WTC11 (cell line): ENCODE measurements at regions not wholly inside any gene's neighbourhood (a gene's known extent, or its start where the extent isn't known, plus 50 kb on each side); places are given as distances from the start of the nearest gene placed in this dataset.

ENCODE experiments used
- ATAC-seq: fragments of 200-7000 bp; cut with Tn5 transposase; 2 replicates; pipeline ENCODE4 v1.10.0; 2021; ENCODE audit warnings: mild to moderate bottlenecking, moderate library complexity
- CTCF ChIA-PET: fragments of 300-600 bp; sonication (Branson Sonifier 250); formaldehyde crosslinking; loops from one replicate; lab custom pipeline; 2021; ENCODE audit warnings: antibody characterized with exemption; lab: Charles Lee
- POLR2A ChIA-PET: fragments of 350-600 bp; sonication (Branson Sonifier 250); formaldehyde crosslinking; loops from one replicate; lab custom pipeline; 2021; ENCODE audit warnings: antibody characterized with exemption; lab: Charles Lee
- DNase-seq: peaks from one replicate; pipeline ENCODE4 v3.0.0; 2021; ENCODE audit warnings: low spot score
- H3K27ac Mint-ChIP-seq: 2 replicates; pipeline ENCODE4 v1.8.0; 2021; ENCODE audit warnings: mixed read lengths
- H3K27me3 Mint-ChIP-seq: 2 replicates; pipeline ENCODE4 v1.8.0; 2021; ENCODE audit warnings: low read depth, mild to moderate bottlenecking, moderate library complexity, mixed read lengths
- H3K36me3 Mint-ChIP-seq: 2 replicates; pipeline ENCODE4 v1.8.0; 2021; ENCODE audit warnings: mixed read lengths
- H3K4me1 Mint-ChIP-seq: 2 replicates; pipeline ENCODE4 v1.8.0; 2022; ENCODE audit warnings: mixed read lengths
- H3K4me3 Mint-ChIP-seq: 2 replicates; pipeline ENCODE4 v1.8.0; 2021; ENCODE audit warnings: mild to moderate bottlenecking, moderate library complexity, mixed read lengths
- H3K9me3 Mint-ChIP-seq: 2 replicates; pipeline ENCODE4 v1.8.0; 2021; ENCODE audit warnings: mixed read lengths
- ATF1 ChIP-seq: sonication (generic); formaldehyde crosslinking; IDR thresholded peaks from 2 replicates; pipeline ENCODE4 v1.8.1; 2023; ENCODE audit warnings: mild to moderate bottlenecking, moderate library complexity, missing genetic modification reagents
- ATF6 ChIP-seq: sonication (generic); formaldehyde crosslinking; IDR thresholded peaks from 2 replicates; pipeline ENCODE4 v1.8.1; 2023; ENCODE audit warnings: mild to moderate bottlenecking, missing genetic modification reagents
- CREB1 ChIP-seq: sonication (generic); formaldehyde crosslinking; IDR thresholded peaks from 2 replicates; pipeline ENCODE4 v1.8.0; 2023; ENCODE audit warnings: mild to moderate bottlenecking, missing genetic modification reagents
- CREM ChIP-seq: sonication (generic); formaldehyde crosslinking; IDR thresholded peaks from 2 replicates; pipeline ENCODE4 v1.8.1; 2022; ENCODE audit warnings: mild to moderate bottlenecking, missing genetic modification reagents, moderate library complexity
- E2F1 ChIP-seq: sonication (generic); formaldehyde crosslinking; IDR thresholded peaks from 2 replicates; pipeline ENCODE4 v1.8.0; 2022; ENCODE audit warnings: mild to moderate bottlenecking, missing genetic modification reagents
- ELF4 ChIP-seq: sonication (generic); formaldehyde crosslinking; IDR thresholded peaks from 2 replicates; pipeline ENCODE4 v1.8.1; 2022; ENCODE audit warnings: low read depth, mild to moderate bottlenecking, moderate library complexity, missing genetic modification reagents
- ETV6 ChIP-seq: sonication (generic); formaldehyde crosslinking; IDR thresholded peaks from 2 replicates; pipeline ENCODE4 v1.8.1; 2022; ENCODE audit warnings: mild to moderate bottlenecking, missing genetic modification reagents
- FOXJ3 ChIP-seq: sonication (generic); formaldehyde crosslinking; IDR thresholded peaks from 2 replicates; pipeline ENCODE4 v1.9.0; 2021; ENCODE audit warnings: missing genetic modification reagents, mild to moderate bottlenecking, borderline replicate concordance
- FOXK1 ChIP-seq: sonication (generic); formaldehyde crosslinking; IDR thresholded peaks from 2 replicates; pipeline ENCODE4 v1.8.0; 2022; ENCODE audit warnings: mild to moderate bottlenecking, moderate library complexity, missing genetic modification reagents
- GABPB1 ChIP-seq: sonication (generic); formaldehyde crosslinking; IDR thresholded peaks from 2 replicates; pipeline ENCODE4 v1.8.1; 2023; ENCODE audit warnings: mild to moderate bottlenecking, missing genetic modification reagents
- JAZF1 ChIP-seq: fragments of 250-450 bp; sonication (Bioruptor Pico); IDR thresholded peaks from 2 replicates; pipeline ENCODE4 v1.9.0; 2021; ENCODE audit warnings: moderate library complexity, mild to moderate bottlenecking, inconsistent platforms
- MAX ChIP-seq: sonication (generic); formaldehyde crosslinking; IDR thresholded peaks from 2 replicates; pipeline ENCODE4 v1.8.0; 2022; ENCODE audit warnings: mild to moderate bottlenecking, missing genetic modification reagents
- MXD4 ChIP-seq: fragments of 250-450 bp; sonication (Bioruptor Pico); IDR thresholded peaks from 2 replicates; pipeline ENCODE4 v1.8.0; 2021; ENCODE audit warnings: mild to moderate bottlenecking, moderate library complexity, borderline replicate concordance
- RORB ChIP-seq: fragments of 250-450 bp; sonication (Bioruptor Pico); IDR thresholded peaks from 2 replicates; pipeline ENCODE4 v1.9.0; 2021; ENCODE audit warnings: mild to moderate bottlenecking
- TEAD4 ChIP-seq: sonication (generic); formaldehyde crosslinking; IDR thresholded peaks from 2 replicates; pipeline ENCODE4 v1.8.0; 2022; ENCODE audit warnings: mild to moderate bottlenecking, missing genetic modification reagents
- ZBTB43 ChIP-seq: sonication (generic); formaldehyde crosslinking; IDR thresholded peaks from 2 replicates; pipeline ENCODE4 v1.8.1; 2023; ENCODE audit warnings: mild to moderate bottlenecking, missing genetic modification reagents
- ZNF232 ChIP-seq: sonication (generic); formaldehyde crosslinking; IDR thresholded peaks from 2 replicates; pipeline ENCODE4 v1.8.0; 2022; ENCODE audit warnings: mild to moderate bottlenecking, missing genetic modification reagents
- ZNF532 ChIP-seq: fragments of 250-450 bp; sonication (Bioruptor Pico); IDR thresholded peaks from 2 replicates; pipeline ENCODE4 v1.9.0; 2021; ENCODE audit warnings: mild to moderate bottlenecking, borderline replicate concordance
- ZNF671 ChIP-seq: fragments of 250-450 bp; sonication (Bioruptor Pico); IDR thresholded peaks from 2 replicates; pipeline ENCODE4 v1.8.0; 2021; ENCODE audit warnings: mild to moderate bottlenecking
- TF ChIP-seq, protein P1 (sequence below): sonication (generic); formaldehyde crosslinking; IDR thresholded peaks from 2 replicates; pipeline ENCODE4 v1.8.1; 2023; ENCODE audit warnings: mild to moderate bottlenecking, moderate library complexity, missing genetic modification reagents

GRCh38 chr2:51960281-51960680, 928.3 kb upstream of the NRXN1 start:
- ATAC-seq: no peak
- no peak overlapping the region for H3K4me3 Mint-ChIP-seq
- no peak for TF ChIP-seq ZNF232 (CRISPR knock-in tag)
- no peak for TF ChIP-seq ETV6 (CRISPR knock-in tag)
- TF ChIP-seq MAX (CRISPR knock-in tag): no peak
- no peak for TF ChIP-seq TEAD4 (CRISPR knock-in tag)
- no peak for TF ChIP-seq ZNF671
- no peak for TF ChIP-seq E2F1 (CRISPR knock-in tag)
- TF ChIP-seq, protein P1, sequence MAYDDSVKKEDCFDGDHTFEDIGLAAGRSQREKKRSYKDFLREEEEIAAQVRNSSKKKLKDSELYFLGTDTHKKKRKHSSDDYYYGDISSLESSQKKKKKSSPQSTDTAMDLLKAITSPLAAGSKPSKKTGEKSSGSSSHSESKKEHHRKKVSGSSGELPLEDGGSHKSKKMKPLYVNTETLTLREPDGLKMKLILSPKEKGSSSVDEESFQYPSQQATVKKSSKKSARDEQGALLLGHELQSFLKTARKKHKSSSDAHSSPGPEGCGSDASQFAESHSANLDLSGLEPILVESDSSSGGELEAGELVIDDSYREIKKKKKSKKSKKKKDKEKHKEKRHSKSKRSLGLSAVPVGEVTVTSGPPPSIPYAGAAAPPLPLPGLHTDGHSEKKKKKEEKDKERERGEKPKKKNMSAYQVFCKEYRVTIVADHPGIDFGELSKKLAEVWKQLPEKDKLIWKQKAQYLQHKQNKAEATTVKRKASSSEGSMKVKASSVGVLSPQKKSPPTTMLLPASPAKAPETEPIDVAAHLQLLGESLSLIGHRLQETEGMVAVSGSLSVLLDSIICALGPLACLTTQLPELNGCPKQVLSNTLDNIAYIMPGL (CRISPR knock-in tag): no peak
- H3K27me3 Mint-ChIP-seq: no peaks in the 10 kb centered on the region
- CTCF ChIA-PET: no interaction called here
- no peak for DNase-seq
- H3K4me1 Mint-ChIP-seq: peaks cover 8% of the 10 kb centered on the region
- H3K27ac Mint-ChIP-seq: no peak overlapping the region
- POLR2A ChIA-PET: no interaction called here
- no peaks in the 10 kb centered on the region for H3K9me3 Mint-ChIP-seq
- H3K36me3 Mint-ChIP-seq: no peaks in the 10 kb centered on the region

DNA sequence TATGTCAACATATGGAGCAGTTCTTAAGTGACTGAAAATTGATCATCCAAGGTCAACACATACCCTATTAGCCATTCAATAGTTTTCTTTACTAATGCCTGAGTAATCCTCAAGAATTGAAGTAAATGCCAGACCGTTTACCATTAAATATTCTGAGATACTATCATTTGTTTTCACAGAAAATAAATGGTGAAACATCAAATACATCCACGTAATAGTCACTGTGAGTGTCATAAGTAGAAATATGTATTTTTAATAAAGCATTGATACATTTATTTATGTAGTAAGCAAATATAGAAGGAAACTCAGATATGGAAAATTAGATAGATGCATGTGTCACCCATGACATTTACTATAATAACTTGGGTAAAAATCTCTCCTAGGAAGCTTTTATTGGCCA, 927.8 kb upstream of the NRXN1 start:
- ATAC-seq: no peak
- POLR2A ChIA-PET: no interaction called here
- H3K9me3 Mint-ChIP-seq: peaks cover 2% of the 10 kb centered on the region
- H3K4me1 Mint-ChIP-seq: peaks cover 8% of the 10 kb centered on the region
- H3K4me3 Mint-ChIP-seq: no peak overlapping the region
- CTCF ChIA-PET: no interaction called here
- H3K36me3 Mint-ChIP-seq: no peaks in the 10 kb centered on the region
- no peak for TF ChIP-seq ATF1
- no peak for TF ChIP-seq JAZF1
- no peak for TF ChIP-seq ZNF532 (CRISPR knock-in tag)
- TF ChIP-seq ELF4: no peak
- TF ChIP-seq CREB1: no peak
- TF ChIP-seq ZNF671: no peak
- TF ChIP-seq ATF6: no peak
- no peak for TF ChIP-seq RORB
- no peak for TF ChIP-seq ZNF232 (CRISPR knock-in tag)
- TF ChIP-seq MXD4 (CRISPR knock-in tag): no peak
- TF ChIP-seq FOXK1 (CRISPR knock-in tag): no peak
- no peak for TF ChIP-seq FOXJ3 (CRISPR knock-in tag)
- no peak for TF ChIP-seq ZBTB43 (CRISPR knock-in tag)
- no peak for TF ChIP-seq CREM
- no peak for TF ChIP-seq GABPB1 (CRISPR knock-in tag)
- no peak for DNase-seq
- no peak overlapping the region for H3K27ac Mint-ChIP-seq
- H3K27me3 Mint-ChIP-seq: no peaks in the 10 kb centered on the region
